ENCODE measurements at regions not wholly inside any gene's neighbourhood (a gene's known extent, or its start where the extent isn't known, plus 50 kb on each side); places are given as distances from the start of the nearest gene placed in this dataset.
A peak's percentile ranks its signal among the peaks of the same experiment; 100 is the strongest.

DNA sequence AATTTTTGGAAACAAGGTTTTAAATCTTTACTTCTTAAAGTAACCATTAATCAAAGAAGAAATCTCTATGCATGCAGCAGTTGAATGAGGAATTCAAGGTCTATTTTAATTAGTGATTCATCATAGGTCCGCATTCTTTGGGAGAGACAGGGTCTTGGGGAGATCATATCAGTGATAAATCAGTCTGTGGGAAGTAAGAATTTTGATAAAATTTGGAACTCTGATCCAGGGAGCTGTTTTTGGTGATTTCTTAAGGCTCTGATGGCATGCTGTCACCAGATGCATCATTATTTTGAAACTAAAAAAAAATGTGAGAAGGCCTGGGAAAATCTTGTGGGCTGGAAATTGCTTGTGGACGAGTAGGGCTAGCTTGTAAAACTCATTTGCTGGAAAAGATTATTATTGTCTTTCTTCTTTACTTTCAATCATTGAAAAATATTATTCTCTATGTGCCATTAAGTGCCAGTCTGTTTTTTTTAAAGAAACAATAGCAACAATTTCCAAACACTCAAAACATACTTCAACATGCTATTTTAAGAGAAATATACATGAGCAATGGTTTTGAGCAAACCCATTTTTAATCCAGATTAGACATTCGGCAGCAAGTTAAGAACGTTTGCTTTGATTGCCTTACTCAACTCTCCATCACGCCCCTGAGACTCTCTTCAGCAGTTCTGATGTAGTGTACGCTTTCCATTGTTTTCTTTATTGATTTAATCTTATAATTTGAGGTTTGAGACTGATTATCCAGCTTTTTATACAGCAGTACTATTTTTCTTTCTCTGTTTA lies 62.6 kb downstream of the ZBTB18 start:
- Histone ChIP-seq H3K27ac (no peak overlapping the region), H3K9me3 (peaks cover 0 to 4% (median 0%) of the 10 kb centered on the region in 4 donors), H3K27me3 (peaks cover 0 to under 1% (median 0%) of the 10 kb centered on the region in 3 donors), H3K4me3 (no peak overlapping the region), H3K36me3 (no peaks in the 10 kb centered on the region), H3K4me1 (peaks cover 0 to 5% (median 0%) of the 10 kb centered on the region in 4 donors)
- TF ChIP-seq, protein P1, sequence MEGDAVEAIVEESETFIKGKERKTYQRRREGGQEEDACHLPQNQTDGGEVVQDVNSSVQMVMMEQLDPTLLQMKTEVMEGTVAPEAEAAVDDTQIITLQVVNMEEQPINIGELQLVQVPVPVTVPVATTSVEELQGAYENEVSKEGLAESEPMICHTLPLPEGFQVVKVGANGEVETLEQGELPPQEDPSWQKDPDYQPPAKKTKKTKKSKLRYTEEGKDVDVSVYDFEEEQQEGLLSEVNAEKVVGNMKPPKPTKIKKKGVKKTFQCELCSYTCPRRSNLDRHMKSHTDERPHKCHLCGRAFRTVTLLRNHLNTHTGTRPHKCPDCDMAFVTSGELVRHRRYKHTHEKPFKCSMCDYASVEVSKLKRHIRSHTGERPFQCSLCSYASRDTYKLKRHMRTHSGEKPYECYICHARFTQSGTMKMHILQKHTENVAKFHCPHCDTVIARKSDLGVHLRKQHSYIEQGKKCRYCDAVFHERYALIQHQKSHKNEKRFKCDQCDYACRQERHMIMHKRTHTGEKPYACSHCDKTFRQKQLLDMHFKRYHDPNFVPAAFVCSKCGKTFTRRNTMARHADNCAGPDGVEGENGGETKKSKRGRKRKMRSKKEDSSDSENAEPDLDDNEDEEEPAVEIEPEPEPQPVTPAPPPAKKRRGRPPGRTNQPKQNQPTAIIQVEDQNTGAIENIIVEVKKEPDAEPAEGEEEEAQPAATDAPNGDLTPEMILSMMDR (IDR thresholded peaks at IDR 0.05) = no peak
- no peak for TF ChIP-seq POLR2AphosphoS5 (IDR thresholded peaks at IDR 0.05)
- TF ChIP-seq POLR2A (IDR thresholded peaks at IDR 0.05) = no peak
- TF ChIP-seq EP300 (IDR thresholded peaks at IDR 0.05) = no peak
- WGBS, 5 donors = 59 to 71% (median 67%) methylated on average over 6 of the region's 6 CpGs
- intact Hi-C loops (cut with DNase I; ENCODE audit: low total_unique reads) = no loop called here
- DNase-seq = no peak

GRCh38 chr1:244114892-244115291 lies 63.8 kb downstream of the ZBTB18 start:
- 55 to 65% (median 59%) methylated on average over 4 of the region's 4 CpGs for WGBS, 5 donors
- no peak for DNase-seq
- Histone ChIP-seq H3K9me3 (peaks cover 0 to 4% (median 0%) of the 10 kb centered on the region in 4 donors), H3K4me3 (no peak overlapping the region), H3K4me1 (peaks cover 0 to 5% (median 0%) of the 10 kb centered on the region in 4 donors), H3K27ac (no peak overlapping the region), H3K36me3 (no peaks in the 10 kb centered on the region), H3K27me3 (peaks cover 0 to 8% (median 0%) of the 10 kb centered on the region in 3 donors)
- TF ChIP-seq POLR2A (IDR thresholded peaks at IDR 0.05) = no peak
- TF ChIP-seq, protein P1 (IDR thresholded peaks at IDR 0.05) = peak in 1 of 7 experiments; percentile 10
- TF ChIP-seq POLR2AphosphoS5 (IDR thresholded peaks at IDR 0.05) = no peak
- intact Hi-C loops (cut with DNase I; ENCODE audit: low total_unique reads) = no loop called here

DNA sequence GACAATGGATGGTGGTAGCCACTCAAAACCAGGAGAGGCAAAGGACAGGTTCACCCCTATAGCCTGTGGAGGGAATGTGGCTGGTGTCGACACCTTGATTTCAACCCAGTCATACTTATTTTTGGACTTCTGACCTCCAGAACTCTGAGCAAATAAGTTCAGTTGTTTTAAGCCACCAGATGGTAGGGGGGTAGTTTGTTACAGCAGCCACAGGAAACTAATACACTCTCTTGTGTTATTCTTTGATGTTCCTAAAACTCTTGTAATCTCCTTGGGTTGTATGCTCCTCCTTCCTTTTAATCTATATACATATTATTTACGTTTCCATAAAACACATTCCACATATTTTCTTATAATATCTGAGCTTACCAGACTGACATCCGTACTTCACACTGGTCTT lies 65.9 kb downstream of the ZBTB18 start:
- Histone ChIP-seq H3K9me3 (peaks cover 0 to 4% (median 0%) of the 10 kb centered on the region in 4 donors), H3K4me3 (no peak overlapping the region), H3K36me3 (no peaks in the 10 kb centered on the region), H3K27me3 (peaks cover 0 to 8% (median 0%) of the 10 kb centered on the region in 3 donors), H3K4me1 (peaks cover 0 to 5% (median 0%) of the 10 kb centered on the region in 4 donors), H3K27ac (no peak overlapping the region)
- TF ChIP-seq EP300 (IDR thresholded peaks at IDR 0.05) = no peak
- TF ChIP-seq, protein P1 (IDR thresholded peaks at IDR 0.05) = no peak
- TF ChIP-seq POLR2AphosphoS5 (IDR thresholded peaks at IDR 0.05) = no peak
- TF ChIP-seq POLR2A (IDR thresholded peaks at IDR 0.05) = no peak
- WGBS, 5 donors = 92 to 96% (median 93%) methylated on average over 3 of the region's 3 CpGs
- intact Hi-C loops (cut with DNase I; ENCODE audit: low total_unique reads) = no loop called here
- DNase-seq = no peak

GRCh38 chr1:244118109-244118761 lies 67.2 kb downstream of the ZBTB18 start:
- Histone ChIP-seq H3K27ac (no peak overlapping the region), H3K4me1 (peaks cover 0 to 5% (median 0%) of the 10 kb centered on the region in 4 donors), H3K4me3 (no peak overlapping the region), H3K36me3 (no peaks in the 10 kb centered on the region), H3K9me3 (peaks cover 0 to 4% (median 0%) of the 10 kb centered on the region in 4 donors), H3K27me3 (peaks cover 0 to 8% (median 0%) of the 10 kb centered on the region in 3 donors)
- DNase-seq = no peak
- 26 to 37% (median 31%) methylated on average over 16 of the region's 16 CpGs for WGBS, 5 donors
- intact Hi-C loops (cut with DNase I; ENCODE audit: low total_unique reads) = no loop called here
- TF ChIP-seq POLR2AphosphoS5 (IDR thresholded peaks at IDR 0.05) (no peak), EP300 (IDR thresholded peaks at IDR 0.05) (no peak), POLR2A (IDR thresholded peaks at IDR 0.05) (no peak)
- TF ChIP-seq, protein P1 (IDR thresholded peaks at IDR 0.05) = no peak

All from stomach (tissue), 8 donors.